K562 (cell line): ENCODE measurements at regions not wholly inside any gene's neighbourhood (a gene's known extent, or its start where the extent isn't known, plus 50 kb on each side); places are given as distances from the start of the nearest gene placed in this dataset.

Source experiments
- ATAC-seq: fragments of 200-7000 bp; cut with Tn5 transposase; 3 replicates; pipeline ENCODE4 v1.9.1; 2020; ENCODE audit warnings: moderate library complexity
- BruUV-seq: library from RNA; stranded (reverse); fragments of 400-500 nt; replicated peaks from 2 replicates; lab custom pipeline; 2021; lab: Mats Ljungman, UMichigan
- CTCF ChIA-PET: fragments of 300-600 bp; formaldehyde crosslinking; extraction: SDS; loops from one replicate; lab custom pipeline; 2021; ENCODE audit warnings: low intra/inter-chr PET ratio; lab: Yijun Ruan, JAX
- POLR2A ChIA-PET: fragments of 300-600, 350-650 bp; sonication (Branson Sonifier 250); formaldehyde crosslinking; extraction: SDS; loops from one replicate; lab custom pipeline; 2021; ENCODE audit warnings: antibody characterized with exemption, inconsistent platforms; lab: Yijun Ruan, JAX
- DNase-seq, 4 experiments: peaks; one replicate each; pipeline versions ENCODE4 v3.0.0 to v3.0.0-alpha.2; 2011 to 2018; ENCODE audit warnings: low spot score in 3 of 4, mixed read lengths in 3 of 4; ENCODE audit errors: extremely low read depth in 1 of 4
- FAIRE-seq: peaks from 2 replicates; lab custom pipeline; 2011; peaks lifted over from hg19 to GRCh38; lab: Jason Lieb, UNC
- H2AFZ ChIP-seq: 2 replicates; pipeline ENCODE4 v1.6.0; 2011; ENCODE audit warnings: low read depth, low read length, control low read depth, inconsistent platforms
- H3K27ac ChIP-seq: fragments of 200-600 bp; 3 replicates; pipeline ENCODE4 v1.8.0; 2011; ENCODE audit warnings: low read depth, mild to moderate bottlenecking, control low read depth, inconsistent platforms, low read length, moderate library complexity, mixed read lengths; ENCODE audit errors: extremely low read depth
- H3K27me3 ChIP-seq, 2 experiments: fragments of 300-600 bp in 1 of 2; 2 replicates in 1 of 2; 3 replicates in 1 of 2; pipeline versions ENCODE4 v1.6.0 to v1.8.0; 2011; ENCODE audit warnings: inconsistent platforms in 2 of 2, low read length in 2 of 2, mild to moderate bottlenecking in 1 of 2, mixed read lengths in 1 of 2, moderate library complexity in 1 of 2; ENCODE audit not compliant: control insufficient read depth in 2 of 2, insufficient read depth in 2 of 2
- H3K36me3 ChIP-seq: fragments of 300-600 bp; 3 replicates; pipeline ENCODE4 v1.8.0; 2011; ENCODE audit warnings: mild to moderate bottlenecking, low read length, inconsistent platforms; ENCODE audit not compliant: control insufficient read depth, insufficient read depth
- H3K4me1 ChIP-seq, 2 experiments: fragments of 200-600 bp in 1 of 2; replicated peaks in 1 of 2; 2 replicates in 1 of 2; 3 replicates in 1 of 2; pipeline versions ENCODE4 v1.5.1 to v1.8.0; 2011; ENCODE audit warnings: inconsistent platforms in 2 of 2, low read length in 2 of 2, mild to moderate bottlenecking in 1 of 2, mixed read lengths in 1 of 2, moderate library complexity in 1 of 2; ENCODE audit not compliant: control insufficient read depth in 2 of 2, insufficient read depth in 2 of 2
- H3K4me2 ChIP-seq: 2 replicates; pipeline ENCODE4 v1.6.1; 2011; ENCODE audit warnings: low read length, control low read depth, inconsistent platforms, mixed read lengths; ENCODE audit not compliant: insufficient read depth
- H3K4me3 ChIP-seq: fragments of 200-600 bp; sonication (generic), shearing (Covaris generic); 2 replicates; pipeline ENCODE4 v1.5.1; 2016; ENCODE audit warnings: control low read depth, inconsistent platforms
- H3K79me2 ChIP-seq: fragments of 200-600 bp; 3 replicates; pipeline ENCODE4 v1.8.0; 2011; ENCODE audit warnings: low read length, inconsistent platforms; ENCODE audit not compliant: control insufficient read depth, insufficient read depth
- H3K9ac ChIP-seq, 2 experiments: 2 replicates each; pipeline versions ENCODE4 v1.6.0 to v1.6.1; 2011; ENCODE audit warnings: low read depth in 2 of 2, low read length in 2 of 2, control low read depth in 1 of 2, inconsistent platforms in 1 of 2, mild to moderate bottlenecking in 1 of 2, mixed read lengths in 1 of 2; ENCODE audit not compliant: insufficient read depth in 1 of 2
- H3K9me1 ChIP-seq: one replicate; pipeline ENCODE4 v1.6.0; 2011; ENCODE audit warnings: inconsistent platforms, mild to moderate bottlenecking, low read length, moderate library complexity; ENCODE audit not compliant: control insufficient read depth, insufficient read depth
- H3K9me3 ChIP-seq: replicated peaks from 2 replicates; pipeline ENCODE4 v1.5.1; 2011; ENCODE audit warnings: low read depth, low read length, inconsistent platforms; ENCODE audit not compliant: control insufficient read depth, insufficient read depth
- H4K20me1 ChIP-seq: replicated peaks from 2 replicates; pipeline ENCODE4 v1.6.1; 2011; ENCODE audit warnings: low read length, inconsistent platforms, mixed read lengths; ENCODE audit not compliant: control insufficient read depth, insufficient read depth
- CBX1 ChIP-seq: sonication (generic); IDR thresholded peaks from 2 replicates; pipeline ENCODE4 v1.6.1; 2016; ENCODE audit warnings: antibody characterized with exemption, low read depth, mild to moderate bottlenecking
- CTCF ChIP-seq, 3 experiments: IDR thresholded peaks in 2 of 3; conservative IDR thresholded peaks in 1 of 3; 2 replicates each; pipeline ENCODE4 v1.5.1; 2011 to 2012; ENCODE audit warnings: low read length in 3 of 3, mild to moderate bottlenecking in 3 of 3, control low read depth in 2 of 3, improper control_type of control experiment in 1 of 3, inconsistent platforms in 1 of 3, low read depth in 1 of 3, mixed read lengths in 1 of 3, moderate library complexity in 1 of 3; ENCODE audit not compliant: insufficient read depth in 2 of 3
- FOXM1 ChIP-seq, 2 experiments: fragments of 450-650 bp in 1 of 2; sonication (generic) in 1 of 2; formaldehyde crosslinking in 1 of 2; IDR thresholded peaks; 2 replicates each; pipeline versions ENCODE4 v1.6.1 to v1.9.0; 2017 to 2022; ENCODE audit warnings: low read depth in 2 of 2, mild to moderate bottlenecking in 2 of 2, missing genetic modification reagents in 1 of 2, moderate library complexity in 1 of 2
- KDM1A ChIP-seq, 2 experiments: fragments of 450-650 bp; IDR thresholded peaks; 2 replicates each; pipeline ENCODE4 v1.6.1; 2016; ENCODE audit warnings: mild to moderate bottlenecking in 2 of 2
- L3MBTL2 ChIP-seq: fragments of 450-650 bp; IDR thresholded peaks from 2 replicates; pipeline ENCODE4 v1.6.1; 2016; ENCODE audit warnings: mild to moderate bottlenecking, moderate library complexity
- MYBL2 ChIP-seq, 2 experiments: fragments of 450-650 bp in 1 of 2; sonication (generic) in 1 of 2; formaldehyde crosslinking in 1 of 2; IDR thresholded peaks; 2 replicates each; pipeline versions ENCODE4 v1.6.1 to v1.8.1; 2017 to 2022; ENCODE audit warnings: borderline replicate concordance in 1 of 2, inconsistent platforms in 1 of 2, low read depth in 1 of 2, mild to moderate bottlenecking in 1 of 2, missing genetic modification reagents in 1 of 2, moderate library complexity in 1 of 2
- NFRKB ChIP-seq: fragments of 450-650 bp; IDR thresholded peaks from 2 replicates; pipeline ENCODE4 v1.6.1; 2016; ENCODE audit warnings: low read depth
- NKRF ChIP-seq: fragments of 450-650 bp; IDR thresholded peaks from 2 replicates; pipeline ENCODE4 v1.6.1; 2016; ENCODE audit warnings: borderline replicate concordance
- PPARD ChIP-seq: fragments of 250-450 bp; sonication (Bioruptor Pico); IDR thresholded peaks from 2 replicates; pipeline ENCODE4 v1.8.0; 2022; ENCODE audit warnings: inconsistent platforms, mild to moderate bottlenecking, moderate library complexity
- RBM34 ChIP-seq: fragments of 200-400 bp; formaldehyde crosslinking; IDR thresholded peaks from 2 replicates; pipeline ENCODE4 v1.6.1; 2018; ENCODE audit warnings: low read length, borderline replicate concordance; ENCODE audit not compliant: insufficient read depth
- ZBTB43 ChIP-seq: sonication (generic); formaldehyde crosslinking; IDR thresholded peaks from 2 replicates; pipeline ENCODE4 v1.8.0; 2023; ENCODE audit warnings: mild to moderate bottlenecking, missing genetic modification reagents
- ZNF217 ChIP-seq: sonication (generic); formaldehyde crosslinking; IDR thresholded peaks from 2 replicates; pipeline ENCODE4 v1.8.0; 2022; ENCODE audit warnings: mild to moderate bottlenecking, missing genetic modification reagents
- ZNF277 ChIP-seq: fragments of 250-450 bp; sonication (Bioruptor Pico); IDR thresholded peaks from 2 replicates; pipeline ENCODE4 v1.8.0; 2022; ENCODE audit warnings: inconsistent platforms, mild to moderate bottlenecking, moderate library complexity, borderline replicate concordance
- ZNF444 ChIP-seq: fragments of 250-450 bp; sonication (Bioruptor Pico); IDR thresholded peaks from 2 replicates; pipeline ENCODE4 v1.4.0; 2020; ENCODE audit warnings: mild to moderate bottlenecking, moderate library complexity
- WGBS: fragments of 100-300 bp; shearing (Covaris generic); methylation state at CpG from one replicate; pipeline ENCODE4 v1.1.6; 2016; ENCODE audit warnings: low coverage, mixed read lengths; ENCODE audit not compliant: insufficient coverage; ENCODE audit errors: missing lambda C conversion rate; 5-methylcytosine and 5-hydroxymethylcytosine counted together
- in situ Hi-C: fragments of 300-500 bp; cut with MboI; formaldehyde crosslinking; loops from 4 replicates; pipeline ENCODE4 v1.15.0; 2018; ENCODE audit warnings: inconsistent platforms, mixed read lengths
- intact Hi-C: fragments of 100-400 bp; cut with micrococcal nuclease; formaldehyde crosslinking; loops from 2 replicates; pipeline ENCODE4 v1.14.2; 2022

- ChIA-PET CTCF (no interaction called here), POLR2A (no interaction called here)
- TF ChIP-seq PPARD (no peak), ZNF217 (CRISPR knock-in tag) (no peak), ZBTB43 (CRISPR knock-in tag) (no peak), ZNF444 (CRISPR knock-in tag) (no peak), CBX1 (no peak), MYBL2 (IDR thresholded peaks at IDR 0.05; ENCODE audit: low read depth) (no peak), MYBL2 (CRISPR knock-in tag; IDR thresholded peaks at IDR 0.05; ENCODE audit: borderline replicate concordance) (no peak), NFRKB (no peak), FOXM1 (IDR thresholded peaks at IDR 0.05; ENCODE audit: low read depth) (no peak), FOXM1 (CRISPR knock-in tag; IDR thresholded peaks at IDR 0.05; ENCODE audit: low read depth) (no peak), RBM34 (no peak), ZNF277 (CRISPR knock-in tag) (no peak), NKRF (no peak), KDM1A (IDR thresholded peaks at IDR 0.05) (no peak), CTCF (IDR thresholded peaks at IDR 0.05 in 2 of 3, conservative IDR thresholded peaks at IDR 0.05 in 1 of 3; ENCODE audit: insufficient read depth in 2 of 3, low read depth in 1 of 3, low read length in 3 of 3) (no peak), L3MBTL2 (no peak)
- in situ Hi-C loops (no loop called here), intact Hi-C loops (no loop called here)
- Histone ChIP-seq H3K27me3 (no peaks in the 10 kb centered on the region), H3K9me3 (0 out of 2 replicates have a peak, but pooled peaks cover 3% of the 10 kb centered on the region), H3K27ac (no peak overlapping the region), H2AFZ (no peak overlapping the region), H3K4me2 (no peak overlapping the region), H3K4me3 (no peak overlapping the region), H3K36me3 (no peaks in the 10 kb centered on the region), H3K79me2 (no peaks in the 10 kb centered on the region), H3K4me1 (no peaks in the 10 kb centered on the region), H4K20me1 (no peaks in the 10 kb centered on the region), H3K9ac (no peak overlapping the region), H3K9me1 (no peaks in the 10 kb centered on the region)
- BruUV-seq = no TSS peak
- DNase-seq = no peak
- WGBS = 3% methylated on average over 3 of the region's 3 CpGs
- ATAC-seq = no peak
- no peak for FAIRE-seq
Measured at GRCh38 chr4:117664706-117665444, 369.4 kb upstream of the NDST3 start.
